GOT3 (cell line): ENCODE measurements at regions not wholly inside any gene's neighbourhood (a gene's known extent, or its start where the extent isn't known, plus 50 kb on each side); places are given as distances from the start of the nearest gene placed in this dataset.
"Not testable (repeated sequence)": the region's sequence is repeated elsewhere in the genome, so short reads cannot be mapped to it uniquely, and the experiment has no call there.

Experiments
- DNase-seq: peaks from one replicate; lab custom pipeline; 2025; ENCODE audit warnings: mixed read lengths; lab: John Stamatoyannopoulos, UW

DNA sequence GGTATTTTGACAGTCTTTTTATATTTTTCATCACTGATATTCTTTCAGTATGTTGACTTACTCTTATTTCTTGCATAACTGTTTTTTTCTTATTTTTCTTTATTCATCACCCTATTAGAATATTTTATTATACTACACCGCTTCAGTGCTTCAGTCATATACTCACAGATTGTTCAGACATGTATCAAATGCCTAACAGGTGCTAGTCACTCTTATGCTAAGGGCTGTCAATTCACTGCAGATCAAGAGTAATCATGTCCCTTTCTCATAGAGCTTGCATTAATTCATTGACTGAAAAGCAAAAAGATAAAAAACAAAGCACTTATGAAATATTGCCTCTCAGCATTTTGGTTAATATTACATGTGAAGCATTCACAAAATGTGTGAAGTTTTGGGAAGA lies 1435.6 kb downstream of the STIM2 start:
- no peak for DNase-seq

GRCh38 chr4:28310926-28311325 lies 1450.3 kb downstream of the STIM2 start:
- DNase-seq = no peak

- DNase-seq = not testable (repeated sequence)
These were observed 1451.9 kb downstream of the STIM2 start for GRCh38 chr4:28312497-28312896.

GRCh38 chr4:28313729-28314713 lies 1453.4 kb downstream of the STIM2 start:
- no peak for DNase-seq

DNA sequence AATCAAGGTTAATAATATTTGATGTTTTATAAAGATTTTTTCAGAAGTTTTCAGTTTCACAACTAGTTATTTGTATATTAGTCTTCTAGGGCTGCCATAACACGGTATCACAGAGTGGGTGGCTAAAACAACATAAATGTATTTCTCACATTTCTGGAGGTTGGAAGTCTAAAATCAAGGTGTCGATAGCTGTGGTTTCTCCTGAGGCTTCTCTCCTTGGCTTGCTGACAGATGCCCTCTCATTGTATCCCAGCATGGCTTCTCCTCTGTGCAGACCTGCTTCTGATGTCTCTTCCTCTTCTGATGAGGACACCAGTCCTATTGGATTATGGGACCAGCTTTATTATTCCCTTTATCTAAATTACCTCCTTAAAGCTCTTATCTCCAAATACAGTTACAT lies 1456.6 kb downstream of the STIM2 start:
- no peak for DNase-seq

DNA sequence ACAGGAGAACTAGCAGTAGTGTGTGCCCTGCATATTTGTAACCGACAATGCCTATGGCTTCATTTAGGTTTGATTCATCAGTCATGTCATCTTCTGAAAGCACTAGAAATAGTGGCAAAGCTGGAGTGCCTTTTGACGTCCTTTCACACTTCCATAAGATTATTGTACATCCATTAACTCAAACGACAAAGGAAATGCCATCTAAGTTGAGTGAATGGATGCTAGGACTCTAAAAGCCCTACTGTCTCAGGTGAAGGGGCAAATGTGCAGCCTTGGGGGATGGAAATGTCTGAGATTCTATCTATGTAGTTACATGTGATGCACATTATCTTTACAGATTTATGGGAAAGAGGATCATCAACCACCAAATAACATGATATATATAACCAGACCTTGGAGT lies 1473.6 kb downstream of the STIM2 start:
- DNase-seq = no peak

DNA sequence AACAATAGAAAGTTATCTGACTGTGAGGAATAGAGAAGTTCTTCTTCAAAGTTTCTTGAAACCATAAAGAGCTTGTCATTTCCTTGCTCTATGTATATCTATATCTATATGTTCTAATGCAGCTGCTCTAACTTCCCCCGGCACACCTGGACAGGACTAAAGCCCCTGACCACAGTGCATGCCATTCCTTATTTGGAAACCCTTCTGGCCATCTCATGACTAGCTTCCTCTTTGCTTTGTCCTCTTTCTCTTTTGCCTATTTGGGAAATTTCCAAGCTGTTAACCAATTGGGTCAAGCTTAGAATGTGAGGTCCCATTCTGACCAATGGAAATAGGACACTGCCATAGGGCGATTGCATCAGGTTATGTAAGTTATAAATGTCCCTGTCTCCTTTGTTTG lies 1481.1 kb downstream of the STIM2 start:
- DNase-seq = no peak

GRCh38 chr4:28350485-28350884 lies 1489.8 kb downstream of the STIM2 start:
- DNase-seq = no peak

- DNase-seq = no peak
These were observed 1490.5 kb downstream of the STIM2 start for GRCh38 chr4:28351102-28351501.

DNA sequence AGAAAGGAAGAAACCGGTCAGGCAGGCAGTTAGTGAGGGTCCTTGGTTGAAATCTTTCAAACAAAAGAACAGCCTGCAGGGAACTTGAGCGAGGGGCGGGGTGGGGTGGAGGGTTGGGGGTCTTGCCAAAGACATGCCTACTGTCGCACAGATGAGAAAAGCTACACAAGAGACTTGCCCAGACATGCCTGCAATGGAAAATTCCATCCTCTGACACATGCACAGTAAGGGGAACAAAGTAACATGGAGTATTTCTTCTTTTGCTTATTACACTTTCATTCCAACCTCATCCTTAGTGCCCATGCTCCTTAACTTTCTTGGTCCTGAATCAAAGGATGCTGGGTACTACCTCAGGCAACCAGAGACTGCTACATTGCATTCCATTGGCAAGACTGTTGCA lies 1491.2 kb downstream of the STIM2 start:
- no peak for DNase-seq

DNA sequence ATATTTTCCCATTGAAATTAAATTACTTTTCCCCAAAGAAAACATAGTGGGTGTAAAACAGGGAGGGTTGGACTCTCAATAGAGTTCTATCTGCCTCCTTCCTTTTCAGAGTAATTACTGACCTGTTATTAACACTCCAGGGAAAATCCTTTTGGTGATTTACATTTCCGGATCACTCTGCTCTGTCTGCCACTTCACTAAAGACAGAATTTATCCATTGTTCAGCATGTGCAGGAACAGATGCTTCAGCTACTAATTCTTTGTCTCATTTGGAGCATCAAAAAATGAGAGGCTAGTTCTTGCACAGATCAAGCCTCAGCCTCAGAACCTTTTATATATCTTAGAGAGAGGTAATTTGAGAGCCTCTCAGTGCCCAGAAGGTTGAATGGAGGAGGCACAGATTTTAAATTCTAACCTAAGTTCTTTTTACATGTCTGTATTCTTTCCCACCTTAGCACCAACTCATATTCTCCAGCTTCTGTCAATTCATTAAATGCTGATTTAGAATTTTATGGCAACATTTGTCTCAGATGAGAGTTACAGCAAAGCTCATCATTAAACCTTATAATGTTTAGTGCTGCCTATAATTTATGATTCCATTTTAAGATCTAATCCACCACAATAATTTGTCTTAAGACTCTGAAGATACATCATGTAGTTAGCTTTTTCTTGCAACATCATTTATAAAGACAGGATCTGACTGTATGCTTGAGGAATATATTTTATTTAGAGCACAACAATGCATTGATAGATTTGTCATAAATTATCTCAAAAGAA lies 1494.4 kb downstream of the STIM2 start:
- no peak for DNase-seq

- no peak for DNase-seq
These were observed 1497.3 kb downstream of the STIM2 start for GRCh38 chr4:28357990-28358389.

DNA sequence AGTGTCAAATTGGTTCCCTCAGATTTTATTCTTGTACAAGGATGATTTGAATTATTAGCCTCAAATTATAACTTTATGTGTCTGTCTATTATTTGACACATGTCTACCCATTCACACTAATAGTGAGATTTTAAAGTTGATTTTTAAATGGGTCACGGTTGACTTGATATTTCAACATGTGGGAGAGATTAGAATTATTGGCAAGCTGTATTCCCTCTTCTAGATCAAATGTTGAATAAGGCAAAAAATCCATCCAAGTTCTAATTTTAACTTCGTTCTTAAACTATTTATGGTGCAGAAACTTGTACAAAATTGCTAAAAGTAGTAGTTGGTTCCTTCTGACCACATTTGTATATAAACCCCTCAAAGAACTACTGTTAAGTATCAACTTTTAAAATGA lies 1498.0 kb downstream of the STIM2 start:
- no peak for DNase-seq

DNA sequence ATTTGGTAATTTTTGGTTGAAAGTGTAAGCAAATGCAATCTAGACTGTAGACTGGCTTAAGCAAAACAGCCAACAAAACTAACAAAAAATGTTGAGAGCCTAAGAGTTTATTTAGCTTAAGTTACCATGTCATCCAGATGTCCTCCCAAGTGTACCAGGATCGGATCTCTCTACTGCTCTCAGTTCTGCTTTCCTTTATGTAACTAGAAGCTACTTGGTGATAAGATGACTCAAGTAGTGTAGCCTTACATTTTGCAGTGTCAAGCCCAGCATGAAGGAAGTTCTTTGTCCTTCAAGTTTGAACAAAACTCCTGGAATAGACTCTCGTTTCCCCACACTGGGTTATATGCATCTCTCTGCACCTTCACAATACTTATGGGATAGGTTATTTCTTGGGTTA lies 1500.0 kb downstream of the STIM2 start:
- DNase-seq = no peak

DNA sequence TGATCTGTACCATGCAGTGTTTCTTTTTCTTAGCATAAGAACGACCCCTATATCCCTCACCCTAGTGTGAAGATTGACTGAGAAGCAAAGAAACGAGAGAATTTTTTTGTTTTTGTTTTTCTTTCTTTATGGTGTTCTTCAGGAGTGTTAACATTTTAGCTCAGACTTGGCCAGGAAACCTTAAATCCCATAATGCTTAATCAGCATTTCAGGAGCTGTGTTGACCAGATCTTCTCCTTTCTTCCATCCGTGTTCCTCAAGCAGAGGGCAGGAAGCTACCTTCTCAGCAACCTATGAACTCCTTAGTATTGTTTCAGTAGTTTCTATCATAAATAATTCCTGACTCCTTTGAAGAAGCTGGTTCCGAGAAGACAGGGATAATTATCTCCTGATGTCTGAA lies 1501.5 kb downstream of the STIM2 start:
- no peak for DNase-seq

DNA sequence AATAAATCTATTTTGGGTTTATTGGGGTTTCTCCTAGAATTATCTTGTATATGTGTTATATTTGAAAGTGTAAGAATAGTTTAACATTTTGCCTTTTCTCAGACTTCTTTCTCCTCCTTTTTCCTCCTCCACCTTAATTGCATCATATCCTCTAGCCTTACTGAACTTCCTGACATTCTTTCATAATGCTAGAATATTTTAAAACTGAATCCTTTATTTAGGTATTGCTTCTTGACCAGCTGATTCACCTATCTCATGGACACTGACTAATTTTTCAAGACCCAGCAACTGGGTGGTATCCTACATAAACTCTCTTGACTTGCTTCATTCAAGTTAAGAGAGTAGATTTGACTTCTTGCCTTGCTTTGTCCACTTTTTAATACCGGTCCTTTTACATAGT lies 1508.9 kb downstream of the STIM2 start:
- no peak for DNase-seq

- DNase-seq = no peak
These were observed 1512.5 kb downstream of the STIM2 start for GRCh38 chr4:28373191-28373590.

GRCh38 chr4:28373601-28374000 lies 1513.0 kb downstream of the STIM2 start:
- no peak for DNase-seq

- DNase-seq = no peak
These were observed 1517.6 kb downstream of the STIM2 start for GRCh38 chr4:28378109-28378830.

DNA sequence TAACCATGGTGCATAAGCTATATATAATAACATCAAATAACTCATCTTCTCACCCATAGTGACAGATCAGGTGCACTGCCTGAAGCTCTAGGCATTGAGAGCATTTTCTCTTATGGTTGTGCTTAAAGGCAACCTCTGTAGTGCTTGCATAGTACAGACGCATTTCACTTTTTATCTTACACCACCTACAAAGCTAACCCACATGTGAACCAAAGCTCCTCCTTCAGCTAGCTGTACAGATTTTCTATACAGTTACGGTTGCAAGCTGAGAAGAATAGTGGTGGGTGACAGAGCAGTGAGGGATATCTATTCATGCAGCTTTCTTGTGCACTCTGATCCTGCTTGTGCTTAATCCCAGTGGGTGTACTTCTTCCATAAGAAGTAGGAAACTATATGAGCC lies 1525.2 kb downstream of the STIM2 start:
- DNase-seq = no peak

DNA sequence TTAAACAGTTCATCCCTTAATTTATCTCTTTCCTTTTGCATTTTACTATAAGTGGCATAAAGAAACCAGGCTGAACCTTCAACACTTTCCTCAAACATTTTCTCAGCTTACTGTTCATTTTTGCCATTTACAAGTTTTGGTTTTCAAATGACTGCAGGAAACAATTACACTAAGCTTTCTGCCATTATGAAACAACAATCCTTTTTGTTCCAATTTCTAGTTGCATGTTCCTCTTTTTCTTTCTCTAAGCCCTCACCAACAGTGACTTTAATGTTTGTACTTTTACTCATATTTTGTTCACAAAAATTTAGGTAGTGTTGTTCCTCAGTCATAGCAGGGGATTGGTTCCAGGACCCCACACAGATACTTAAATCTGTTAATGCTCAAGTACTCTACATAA lies 1526.1 kb downstream of the STIM2 start:
- no peak for DNase-seq

DNA sequence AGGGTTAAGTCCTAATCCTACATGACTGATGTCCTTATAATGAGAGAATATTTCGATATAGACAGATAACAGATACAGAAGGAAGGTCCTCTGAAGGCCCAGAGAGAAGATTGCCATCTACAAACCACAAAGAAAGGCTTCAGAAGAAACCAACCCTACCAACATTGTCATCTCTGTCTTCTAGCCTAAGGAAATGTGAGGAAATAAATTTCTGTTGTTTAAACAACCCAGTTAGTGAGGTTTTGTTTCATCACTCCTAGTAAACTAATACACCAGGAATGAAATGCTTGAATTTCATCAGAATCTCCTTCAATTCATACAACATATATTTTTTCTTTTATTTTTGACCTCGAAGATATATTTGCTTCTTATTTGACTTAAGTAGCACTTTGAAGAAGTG lies 1527.8 kb downstream of the STIM2 start:
- DNase-seq = no peak
